HL-60/S4 (cell line): ENCODE measurements at regions not wholly inside any gene's neighbourhood (a gene's known extent, or its start where the extent isn't known, plus 50 kb on each side); places are given as distances from the start of the nearest gene placed in this dataset.

Experiments used
- in situ Hi-C: fragments of 300-500 bp; cut with MboI; formaldehyde crosslinking; loops from 2 replicates; pipeline ENCODE4 v1.14.3; 2022; ENCODE audit warnings: low sequenced_read_pairs

- in situ Hi-C loops: no loop called here
These were observed 90.2 kb downstream of the KCTD12 start for GRCh38 chr13:76795701-76796695.

- in situ Hi-C loops: no loop called here
These were observed 93.4 kb downstream of the KCTD12 start for GRCh38 chr13:76792731-76793347.

- in situ Hi-C loops: no loop called here
These were observed 95.0 kb downstream of the KCTD12 start for GRCh38 chr13:76790980-76791819.

DNA sequence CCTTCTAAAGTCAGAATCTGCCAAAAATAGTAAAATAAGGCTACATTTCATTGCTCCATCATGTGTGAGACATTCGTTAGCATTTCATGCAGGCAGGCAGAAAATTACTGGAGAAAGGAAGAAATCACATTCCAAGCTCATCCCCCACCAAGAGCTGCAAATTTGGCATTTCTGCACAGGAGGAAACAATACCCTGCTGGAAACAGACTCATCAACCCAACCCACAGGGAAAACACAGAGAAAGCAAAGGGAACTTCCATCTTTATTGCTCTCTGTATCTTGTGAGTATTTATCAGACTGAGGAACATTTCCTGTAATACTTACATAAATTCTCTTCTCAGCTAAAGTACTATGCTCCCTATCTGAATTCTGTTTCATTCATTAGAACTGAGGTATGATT, 95.7 kb downstream of the KCTD12 start:
- in situ Hi-C loops: no loop called here

DNA sequence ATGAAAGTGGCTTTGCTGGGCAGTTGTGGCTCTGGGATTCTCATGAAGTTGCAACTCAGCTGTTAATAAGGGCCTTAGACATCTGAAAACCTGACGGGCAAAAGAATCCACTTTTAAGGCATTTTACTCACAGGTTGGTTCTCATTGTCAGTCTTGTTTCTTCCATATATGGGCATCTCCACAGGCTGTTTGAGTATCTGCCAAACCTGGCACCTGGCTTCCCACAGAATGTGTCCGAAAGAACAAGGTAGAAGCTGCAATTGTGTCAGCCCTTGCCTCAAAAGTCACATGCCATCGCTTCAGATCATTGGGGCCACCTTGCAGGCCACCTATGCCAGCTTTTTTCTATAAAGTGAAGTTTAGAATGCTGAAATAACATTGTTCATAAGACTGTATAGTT, 102.4 kb downstream of the KCTD12 start:
- in situ Hi-C loops: no loop called here

GRCh38 chr13:76778853-76779252, 107.4 kb downstream of the KCTD12 start:
- in situ Hi-C loops: no loop called here

DNA sequence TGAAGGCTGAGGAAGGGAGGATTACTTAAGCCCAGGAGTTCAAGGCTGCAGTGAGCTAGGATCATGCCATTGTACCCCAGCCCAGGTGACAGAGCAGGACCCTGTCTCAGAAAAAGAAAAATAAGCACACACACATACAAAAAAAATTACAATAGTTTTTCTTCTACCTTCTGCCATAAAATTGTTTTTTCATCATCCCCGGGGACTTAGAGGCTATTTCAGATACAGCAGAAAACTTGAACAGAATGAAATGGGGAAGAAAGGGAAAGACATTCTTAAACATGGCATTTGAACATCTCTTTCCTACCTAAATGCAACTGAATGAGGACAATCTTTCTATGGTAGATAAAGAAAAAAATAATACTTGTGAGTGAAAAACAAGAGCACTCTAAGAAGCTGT, 109.1 kb downstream of the KCTD12 start:
- in situ Hi-C loops: no loop called here

DNA sequence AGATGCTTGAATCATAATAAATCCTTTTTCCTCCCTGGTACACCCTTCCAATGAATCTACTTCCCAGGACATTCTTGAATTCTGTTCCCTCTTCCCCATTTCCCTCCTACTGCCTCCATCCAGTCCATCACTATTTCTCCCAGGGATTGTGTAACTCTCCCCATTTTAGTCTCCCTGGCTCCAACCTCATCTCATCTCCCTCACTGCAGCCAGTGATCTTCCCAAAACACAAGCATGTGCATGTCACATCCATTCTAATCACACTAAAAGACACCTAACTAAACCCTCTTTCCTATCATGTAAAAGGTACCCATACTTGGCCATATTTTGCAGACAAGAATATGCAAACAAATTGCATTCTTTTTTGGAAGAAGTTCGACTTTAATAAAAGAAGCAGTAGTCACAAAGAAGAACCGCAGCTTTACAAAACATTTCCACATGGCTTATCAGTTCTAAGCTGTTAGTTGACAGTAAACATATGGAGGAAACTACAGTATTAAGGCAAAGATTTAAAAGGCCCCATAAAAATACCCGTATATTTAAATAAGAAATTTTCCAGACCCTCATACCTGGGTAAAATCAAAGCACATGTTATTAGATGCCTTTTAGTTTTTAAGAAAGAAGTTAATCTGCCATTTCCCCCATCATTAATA, 111.0 kb downstream of the KCTD12 start:
- in situ Hi-C loops: no loop called here

DNA sequence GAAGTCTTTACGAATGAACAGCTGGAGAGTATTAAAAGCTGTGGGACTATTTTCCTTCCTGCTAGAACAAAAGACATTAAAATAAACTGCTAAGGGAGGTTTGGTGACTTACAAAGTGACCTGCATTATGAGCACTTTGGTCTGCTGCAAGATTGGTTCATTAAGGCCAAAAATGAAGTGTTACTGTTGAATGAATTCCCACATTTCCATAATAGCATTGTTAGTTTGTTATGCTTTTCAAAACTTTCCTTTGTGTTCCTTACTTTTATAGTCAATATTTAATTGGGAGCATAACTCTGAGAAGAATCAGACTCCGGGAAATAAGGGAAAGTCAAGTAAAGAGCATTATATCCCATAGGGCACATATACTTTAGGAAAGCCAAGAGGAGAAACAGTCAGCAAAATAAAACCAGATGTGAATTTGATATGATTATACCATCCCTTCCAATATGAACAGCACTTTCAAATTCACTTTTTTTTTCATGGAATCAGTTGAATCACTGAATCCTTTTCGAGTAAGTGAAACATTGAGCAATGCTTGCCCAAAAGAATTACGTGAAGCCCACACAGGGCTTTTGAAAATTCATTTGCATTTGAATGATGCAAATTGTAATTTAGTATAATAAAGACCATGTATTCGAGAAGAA, 112.6 kb downstream of the KCTD12 start:
- in situ Hi-C loops: no loop called here

DNA sequence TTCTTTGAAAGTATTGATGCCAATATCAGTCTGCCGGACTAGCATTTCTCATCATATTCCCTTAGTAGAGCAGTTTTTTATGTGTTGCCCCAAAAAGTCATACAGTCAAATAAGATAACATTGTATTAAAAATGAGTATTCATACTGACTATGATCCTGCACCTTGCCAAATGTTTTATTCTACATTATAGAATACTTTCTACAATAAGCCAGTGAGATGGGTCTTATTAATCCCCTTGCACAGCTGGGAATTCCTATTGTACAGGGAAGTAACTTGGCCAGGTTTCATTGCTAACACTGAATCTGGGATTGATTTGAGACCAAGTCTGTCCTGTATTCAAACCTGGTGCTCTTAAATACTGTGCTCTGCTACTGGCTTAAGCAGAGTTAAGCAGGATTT, 114.0 kb downstream of the KCTD12 start:
- in situ Hi-C loops: no loop called here

DNA sequence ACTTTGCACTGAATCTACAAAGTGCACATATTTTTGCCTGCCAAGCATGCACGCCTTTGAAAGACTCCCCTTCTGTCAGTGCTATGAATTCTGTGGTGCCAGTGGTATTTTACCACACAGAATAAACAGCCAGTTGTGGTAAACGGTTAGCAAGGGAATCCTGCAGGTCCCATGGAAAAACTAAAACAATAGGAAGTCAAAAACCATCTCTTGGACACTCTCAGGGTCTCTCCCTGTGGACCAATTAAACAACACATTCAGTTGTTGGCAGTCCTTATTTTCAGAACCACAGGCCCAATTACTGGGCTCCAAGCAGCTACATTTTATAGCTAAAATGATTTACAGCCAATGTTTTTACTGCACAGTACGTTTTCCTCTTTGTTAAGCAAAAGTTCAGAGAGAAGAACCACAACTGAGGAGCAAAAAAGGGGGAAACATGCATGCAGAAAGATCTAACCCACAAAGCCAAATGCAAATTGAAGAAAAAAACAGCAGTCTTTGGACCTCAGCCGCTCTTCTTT, 116.9 kb downstream of the KCTD12 start:
- in situ Hi-C loops: no loop called here

- in situ Hi-C loops: no loop called here
These were observed 117.8 kb downstream of the KCTD12 start for GRCh38 chr13:76768384-76768783.

DNA sequence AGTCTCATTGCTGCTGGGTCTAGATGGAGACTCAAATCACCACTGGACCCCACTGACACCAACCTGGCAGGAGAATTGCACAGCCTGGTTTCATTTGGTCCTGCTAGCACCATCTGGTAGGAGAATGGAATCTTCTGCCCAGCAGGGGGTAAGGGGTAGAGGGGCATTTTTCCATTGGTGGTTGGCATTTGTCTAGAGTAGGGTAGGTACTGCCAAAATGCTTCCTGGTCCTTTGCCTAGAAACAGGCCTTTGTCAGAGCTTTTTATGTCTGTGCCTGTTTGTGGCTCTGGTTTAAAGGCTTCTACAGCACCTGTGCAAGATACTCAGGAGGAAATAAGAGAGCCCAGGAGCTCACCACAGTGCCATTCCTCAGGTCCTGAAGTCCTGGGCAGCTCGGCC, 121.3 kb downstream of the KCTD12 start:
- in situ Hi-C loops: no loop called here

GRCh38 chr13:76764429-76764828, 121.8 kb downstream of the KCTD12 start:
- in situ Hi-C loops: no loop called here

- in situ Hi-C loops: no loop called here
These were observed 123.5 kb downstream of the KCTD12 start for GRCh38 chr13:76762721-76763120.

DNA sequence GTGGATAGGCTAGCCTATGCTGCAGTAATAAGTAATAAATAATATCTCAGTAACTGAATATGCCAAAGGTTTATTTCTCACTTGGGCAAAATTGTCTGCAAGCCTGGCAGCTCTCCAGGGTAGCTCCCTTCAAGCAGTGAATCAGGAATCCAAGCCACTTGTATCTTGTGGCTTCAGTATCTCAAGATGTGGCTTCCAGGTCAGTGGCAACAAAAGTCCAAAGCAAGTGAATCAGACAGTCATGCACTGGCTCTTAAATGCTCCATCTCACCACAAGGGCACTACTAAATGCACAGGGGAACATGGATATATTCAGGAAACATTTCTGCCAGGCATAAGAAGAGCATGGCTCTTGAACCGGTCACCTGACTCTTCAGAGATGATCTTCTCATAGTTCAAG, 126.3 kb downstream of the KCTD12 start:
- in situ Hi-C loops: no loop called here

GRCh38 chr13:76758738-76759137, 127.5 kb downstream of the KCTD12 start:
- in situ Hi-C loops: no loop called here

GRCh38 chr13:76758257-76758656, 127.9 kb downstream of the KCTD12 start:
- in situ Hi-C loops: no loop called here

- in situ Hi-C loops: no loop called here
These were observed 129.8 kb downstream of the KCTD12 start for GRCh38 chr13:76756451-76756850.

DNA sequence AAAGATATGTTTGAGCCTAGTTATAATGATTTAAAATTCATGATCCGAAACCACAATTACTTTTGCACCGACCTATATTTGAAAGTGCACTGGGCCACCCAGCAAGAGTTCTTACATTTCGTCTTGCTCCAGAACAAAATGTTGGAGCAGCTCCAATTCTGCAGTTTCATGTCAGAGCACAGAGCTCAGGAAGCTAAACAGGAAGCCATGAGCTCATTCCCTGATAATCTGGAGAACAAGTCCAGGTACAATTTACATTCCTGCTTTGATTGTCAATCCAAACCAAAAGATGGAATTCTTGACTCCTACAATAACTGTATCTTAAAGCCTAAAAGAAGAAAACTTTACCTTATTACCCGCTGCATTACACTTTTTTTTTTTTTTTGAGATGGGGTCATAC, 131.8 kb downstream of the KCTD12 start:
- in situ Hi-C loops: no loop called here
